Glutamatergic neuron (in vitro differentiated cells): ENCODE measurements at regions not wholly inside any gene's neighbourhood (a gene's known extent, or its start where the extent isn't known, plus 50 kb on each side); places are given as distances from the start of the nearest gene placed in this dataset.

Source experiments
- DNase-seq: peaks from one replicate; pipeline ENCODE4 v3.0.0; 2022
- H3K27ac Mint-ChIP-seq: one replicate; pipeline ENCODE4 v1.8.0; 2020; ENCODE audit warnings: mild to moderate bottlenecking, mixed read lengths, inconsistent platforms; ENCODE audit not compliant: unreplicated experiment
- H3K27me3 Mint-ChIP-seq: one replicate; pipeline ENCODE4 v1.8.0; 2020; ENCODE audit warnings: mild to moderate bottlenecking, moderate library complexity, mixed read lengths, inconsistent platforms; ENCODE audit not compliant: unreplicated experiment
- H3K36me3 Mint-ChIP-seq: one replicate; pipeline ENCODE4 v1.8.0; 2020; ENCODE audit warnings: mild to moderate bottlenecking, mixed read lengths, inconsistent platforms; ENCODE audit not compliant: unreplicated experiment
- H3K4me1 Mint-ChIP-seq: one replicate; pipeline ENCODE4 v1.8.0; 2020; ENCODE audit warnings: mild to moderate bottlenecking, low read depth, mixed read lengths, inconsistent platforms; ENCODE audit not compliant: unreplicated experiment
- H3K4me3 Mint-ChIP-seq: one replicate; pipeline ENCODE4 v1.8.0; 2020; ENCODE audit warnings: mild to moderate bottlenecking, mixed read lengths, inconsistent platforms; ENCODE audit not compliant: unreplicated experiment
- H3K9me3 Mint-ChIP-seq: one replicate; pipeline ENCODE4 v1.8.0; 2020; ENCODE audit warnings: mild to moderate bottlenecking, moderate library complexity, mixed read lengths, inconsistent platforms; ENCODE audit not compliant: unreplicated experiment
- TF ChIP-seq, protein P1 (sequence below): fragments of 200-600 bp; sonication (generic); IDR thresholded peaks from one replicate; pipeline ENCODE4 v1.5.0; 2021; ENCODE audit not compliant: partially characterized antibody, unreplicated experiment

DNA sequence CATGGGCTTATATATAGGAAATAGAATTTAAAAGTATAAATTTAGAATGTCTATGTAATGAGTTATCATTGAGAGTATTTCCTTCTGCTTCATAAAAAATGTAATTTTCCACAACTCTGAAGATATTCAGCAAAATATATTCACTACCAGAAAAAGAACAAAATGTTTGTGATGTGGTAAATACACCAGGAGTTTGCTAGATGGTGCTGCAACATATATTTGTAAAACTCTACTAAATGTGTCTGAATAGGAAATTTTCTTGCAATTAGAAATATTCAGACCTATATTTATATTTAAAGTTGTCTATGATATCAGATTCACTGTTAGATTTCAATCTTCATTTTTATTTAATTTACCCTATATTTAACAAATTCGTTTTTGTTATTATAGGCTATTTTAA lies 201.1 kb downstream of the PPP1R3A start:
- no peak overlapping the region for H3K27ac Mint-ChIP-seq
- DNase-seq: no peak
- TF ChIP-seq, protein P1, sequence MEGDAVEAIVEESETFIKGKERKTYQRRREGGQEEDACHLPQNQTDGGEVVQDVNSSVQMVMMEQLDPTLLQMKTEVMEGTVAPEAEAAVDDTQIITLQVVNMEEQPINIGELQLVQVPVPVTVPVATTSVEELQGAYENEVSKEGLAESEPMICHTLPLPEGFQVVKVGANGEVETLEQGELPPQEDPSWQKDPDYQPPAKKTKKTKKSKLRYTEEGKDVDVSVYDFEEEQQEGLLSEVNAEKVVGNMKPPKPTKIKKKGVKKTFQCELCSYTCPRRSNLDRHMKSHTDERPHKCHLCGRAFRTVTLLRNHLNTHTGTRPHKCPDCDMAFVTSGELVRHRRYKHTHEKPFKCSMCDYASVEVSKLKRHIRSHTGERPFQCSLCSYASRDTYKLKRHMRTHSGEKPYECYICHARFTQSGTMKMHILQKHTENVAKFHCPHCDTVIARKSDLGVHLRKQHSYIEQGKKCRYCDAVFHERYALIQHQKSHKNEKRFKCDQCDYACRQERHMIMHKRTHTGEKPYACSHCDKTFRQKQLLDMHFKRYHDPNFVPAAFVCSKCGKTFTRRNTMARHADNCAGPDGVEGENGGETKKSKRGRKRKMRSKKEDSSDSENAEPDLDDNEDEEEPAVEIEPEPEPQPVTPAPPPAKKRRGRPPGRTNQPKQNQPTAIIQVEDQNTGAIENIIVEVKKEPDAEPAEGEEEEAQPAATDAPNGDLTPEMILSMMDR: no peak
- no peaks in the 10 kb centered on the region for H3K27me3 Mint-ChIP-seq
- H3K36me3 Mint-ChIP-seq: no peaks in the 10 kb centered on the region
- peaks cover 3% of the 10 kb centered on the region for H3K4me1 Mint-ChIP-seq
- H3K9me3 Mint-ChIP-seq: no peaks in the 10 kb centered on the region
- H3K4me3 Mint-ChIP-seq: no peak overlapping the region

DNA sequence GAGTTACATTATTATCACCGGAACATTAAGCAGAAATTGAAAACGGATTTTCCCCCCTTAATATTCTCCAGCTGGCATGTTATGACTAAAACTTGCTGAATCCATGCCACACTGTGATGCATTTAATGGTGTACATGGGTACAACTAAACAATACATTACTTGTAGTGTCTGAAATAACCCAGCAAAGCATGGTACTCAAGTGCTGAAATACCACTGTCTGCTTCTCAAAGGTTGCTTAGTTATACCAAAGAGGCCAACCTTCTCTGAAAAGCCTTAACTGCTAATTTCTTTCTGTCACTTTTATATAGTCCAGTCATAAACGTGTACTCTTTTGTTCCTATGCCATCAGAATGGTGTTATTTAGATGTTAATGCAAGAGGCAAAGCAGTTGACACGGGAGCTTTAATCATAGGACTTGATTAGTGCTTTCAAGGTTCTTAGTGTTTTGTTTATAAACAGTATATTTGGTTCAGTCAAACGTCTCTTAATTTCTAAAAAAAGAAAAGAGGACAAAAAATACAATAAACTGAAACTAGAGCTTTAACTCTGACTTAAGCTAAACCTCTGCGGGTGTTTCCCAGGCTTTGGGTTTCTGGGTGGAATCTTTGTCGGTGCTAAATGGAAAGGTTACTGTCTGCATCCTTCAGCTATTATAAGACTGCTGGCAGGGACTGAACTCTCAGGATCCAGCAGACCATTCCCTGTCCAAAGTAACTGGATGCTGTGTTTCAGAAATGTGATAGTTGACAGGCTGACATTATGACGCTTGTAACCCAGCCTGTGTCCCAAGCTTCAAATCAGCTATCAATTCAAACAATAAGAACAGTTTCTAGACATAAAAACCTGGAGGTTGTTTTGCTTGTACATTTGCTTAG lies 202.6 kb downstream of the PPP1R3A start:
- no peaks in the 10 kb centered on the region for H3K36me3 Mint-ChIP-seq
- DNase-seq: no peak
- TF ChIP-seq, protein P1: no peak
- H3K4me3 Mint-ChIP-seq: no peak overlapping the region
- no peaks in the 10 kb centered on the region for H3K9me3 Mint-ChIP-seq
- H3K27me3 Mint-ChIP-seq: no peaks in the 10 kb centered on the region
- no peak overlapping the region for H3K27ac Mint-ChIP-seq
- no peaks in the 10 kb centered on the region for H3K4me1 Mint-ChIP-seq

DNA sequence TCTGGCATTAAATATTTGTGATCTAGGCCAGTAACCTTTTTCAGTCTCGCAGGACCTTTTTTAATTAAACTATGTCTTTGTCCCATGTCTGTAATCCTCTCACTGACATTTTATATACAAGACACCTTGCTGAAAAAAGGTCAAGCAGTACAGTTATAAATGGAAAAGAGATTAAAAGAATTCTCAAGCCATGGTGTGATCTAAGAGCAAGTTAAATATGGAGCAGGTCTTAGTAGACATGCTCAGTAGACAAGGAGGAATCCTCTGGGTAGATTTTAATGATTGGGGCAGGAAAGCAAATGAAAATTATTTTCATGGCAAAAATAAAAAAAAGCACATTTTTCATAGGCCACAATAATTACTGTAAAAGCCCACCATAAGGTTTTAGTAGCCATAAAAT lies 203.5 kb downstream of the PPP1R3A start:
- peaks cover under 1% of the 10 kb centered on the region for H3K9me3 Mint-ChIP-seq
- no peak overlapping the region for H3K4me3 Mint-ChIP-seq
- H3K27ac Mint-ChIP-seq: no peak overlapping the region
- DNase-seq: no peak
- TF ChIP-seq, protein P1: no peak
- H3K4me1 Mint-ChIP-seq: no peaks in the 10 kb centered on the region
- H3K36me3 Mint-ChIP-seq: no peaks in the 10 kb centered on the region
- no peaks in the 10 kb centered on the region for H3K27me3 Mint-ChIP-seq

DNA sequence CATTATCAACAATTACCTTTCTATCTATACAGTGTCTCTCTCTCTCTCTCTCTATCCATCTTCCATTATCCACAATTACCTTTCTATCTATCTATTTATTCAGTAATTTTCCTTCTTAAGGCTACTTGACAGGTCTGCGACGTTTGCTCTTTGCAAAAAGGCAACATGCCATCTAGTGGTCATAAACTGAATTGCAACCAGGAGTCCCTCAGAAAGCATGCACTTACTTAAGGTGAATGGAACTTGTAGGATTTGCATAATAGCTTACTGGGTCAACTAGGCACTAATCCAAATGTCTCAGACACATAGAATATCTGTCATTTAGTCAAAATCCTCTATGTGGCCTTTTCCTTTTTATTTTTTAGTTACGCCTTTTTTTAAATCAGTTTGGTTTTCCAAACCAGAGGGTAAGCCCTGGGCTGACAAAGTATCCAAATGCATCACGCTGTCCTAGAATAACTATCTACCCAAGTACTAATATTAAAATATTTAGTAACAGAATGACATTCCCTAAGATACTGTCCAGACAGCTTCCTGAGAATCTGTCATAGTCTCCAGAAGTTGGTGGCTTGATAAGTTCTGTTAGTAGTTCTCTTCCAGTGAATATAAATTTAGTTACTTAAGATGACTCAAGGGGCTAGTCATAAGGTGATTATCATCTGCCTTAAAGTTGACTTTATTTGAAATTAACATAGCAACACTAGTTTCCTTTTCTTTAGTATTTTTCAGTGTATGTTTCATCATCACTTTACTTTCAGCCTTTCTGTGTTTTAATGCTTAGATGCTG lies 208.3 kb downstream of the PPP1R3A start:
- peak; percentile 25 for DNase-seq

More for the DNA sequence above, 208.3 kb downstream of the PPP1R3A start:
- TF ChIP-seq, protein P1: peak; percentile 98
- H3K4me1 Mint-ChIP-seq: peaks cover 1% of the 10 kb centered on the region
- no peaks in the 10 kb centered on the region for H3K36me3 Mint-ChIP-seq
- no peaks in the 10 kb centered on the region for H3K27me3 Mint-ChIP-seq
- no peak overlapping the region for H3K4me3 Mint-ChIP-seq
- H3K27ac Mint-ChIP-seq: no peak overlapping the region
- peaks cover 1% of the 10 kb centered on the region for H3K9me3 Mint-ChIP-seq
